WERI-Rb-1 (cell line): ENCODE measurements at regions not wholly inside any gene's neighbourhood (a gene's known extent, or its start where the extent isn't known, plus 50 kb on each side); places are given as distances from the start of the nearest gene placed in this dataset.
"Not testable (repeated sequence)": the region's sequence is repeated elsewhere in the genome, so short reads cannot be mapped to it uniquely, and the experiment has no call there.

Experiments used
- DNase-seq: peaks from one replicate; pipeline ENCODE4 v3.0.0-alpha.2; 2020
- H3K27ac ChIP-seq: fragments of 250-450 bp; sonication (Bioruptor Pico); 2 replicates; pipeline ENCODE4 v1.5.1; 2020; ENCODE audit warnings: mild to moderate bottlenecking, moderate library complexity
- H3K27me3 ChIP-seq: fragments of 250-450 bp; sonication (Bioruptor Pico); 2 replicates; pipeline ENCODE4 v1.5.1; 2021; ENCODE audit warnings: mild to moderate bottlenecking, low read depth, moderate library complexity; ENCODE audit not compliant: insufficient read depth, severe bottlenecking
- H3K36me3 ChIP-seq: fragments of 250-450 bp; sonication (Bioruptor Pico); 2 replicates; pipeline ENCODE4 v1.5.1; 2020; ENCODE audit warnings: mild to moderate bottlenecking, moderate library complexity
- H3K4me3 ChIP-seq: 2 replicates; pipeline ENCODE4 v1.5.1; 2011; ENCODE audit warnings: low read depth, mild to moderate bottlenecking, control low read depth, low read length
- H3K9me3 ChIP-seq: fragments of 250-450 bp; sonication (Bioruptor Pico); 2 replicates; pipeline ENCODE4 v1.5.1; 2021; ENCODE audit warnings: mild to moderate bottlenecking, moderate library complexity; ENCODE audit not compliant: severe bottlenecking
- TF ChIP-seq, protein P1 (sequence below): IDR thresholded peaks from 2 replicates; pipeline ENCODE4 v1.5.1; 2011; ENCODE audit warnings: low read depth, mild to moderate bottlenecking, control low read depth, inconsistent platforms, low read length

DNA sequence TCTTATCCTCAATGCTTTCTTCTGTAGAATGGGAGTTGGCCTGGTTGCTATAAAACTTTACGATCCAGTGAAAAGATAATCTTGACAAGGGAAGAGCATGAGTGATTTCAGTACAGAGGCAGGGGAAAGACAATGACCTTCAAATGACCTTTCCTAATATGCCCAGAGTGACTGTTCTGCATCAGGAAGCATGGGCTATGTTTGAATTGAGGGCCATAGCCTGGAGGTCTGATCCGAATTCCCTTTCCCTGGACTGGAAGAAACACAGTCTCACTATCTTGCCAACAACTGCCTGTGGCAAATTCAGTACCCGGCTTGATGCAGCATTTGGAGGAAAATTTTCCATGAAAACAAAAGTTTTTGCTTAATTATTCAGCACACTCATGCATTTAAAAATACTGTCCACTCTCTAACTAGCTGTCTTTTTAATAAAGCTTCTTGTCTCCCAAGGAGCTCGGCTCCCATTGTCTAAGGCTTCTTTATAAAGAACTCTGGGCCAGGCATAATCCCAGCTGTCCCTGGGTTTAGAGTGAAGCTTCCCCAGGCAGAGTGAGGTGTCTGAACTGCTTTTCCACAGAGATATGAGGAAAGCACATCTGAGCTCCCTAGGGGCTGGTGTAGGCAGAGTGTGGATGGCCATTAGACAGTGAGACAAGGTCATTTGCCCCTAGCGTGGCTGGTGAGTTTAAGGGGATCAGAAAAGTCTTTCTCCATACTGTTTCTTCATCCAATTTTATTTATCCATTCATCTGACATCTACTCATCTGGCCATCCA, 132.7 kb upstream of the CADM1 start:
- Histone ChIP-seq H3K27me3 (peaks cover 25% of the 10 kb centered on the region), H3K9me3 (no peaks in the 10 kb centered on the region), H3K4me3 (no peak overlapping the region), H3K27ac (no peak overlapping the region), H3K36me3 (no peaks in the 10 kb centered on the region)
- TF ChIP-seq, protein P1, sequence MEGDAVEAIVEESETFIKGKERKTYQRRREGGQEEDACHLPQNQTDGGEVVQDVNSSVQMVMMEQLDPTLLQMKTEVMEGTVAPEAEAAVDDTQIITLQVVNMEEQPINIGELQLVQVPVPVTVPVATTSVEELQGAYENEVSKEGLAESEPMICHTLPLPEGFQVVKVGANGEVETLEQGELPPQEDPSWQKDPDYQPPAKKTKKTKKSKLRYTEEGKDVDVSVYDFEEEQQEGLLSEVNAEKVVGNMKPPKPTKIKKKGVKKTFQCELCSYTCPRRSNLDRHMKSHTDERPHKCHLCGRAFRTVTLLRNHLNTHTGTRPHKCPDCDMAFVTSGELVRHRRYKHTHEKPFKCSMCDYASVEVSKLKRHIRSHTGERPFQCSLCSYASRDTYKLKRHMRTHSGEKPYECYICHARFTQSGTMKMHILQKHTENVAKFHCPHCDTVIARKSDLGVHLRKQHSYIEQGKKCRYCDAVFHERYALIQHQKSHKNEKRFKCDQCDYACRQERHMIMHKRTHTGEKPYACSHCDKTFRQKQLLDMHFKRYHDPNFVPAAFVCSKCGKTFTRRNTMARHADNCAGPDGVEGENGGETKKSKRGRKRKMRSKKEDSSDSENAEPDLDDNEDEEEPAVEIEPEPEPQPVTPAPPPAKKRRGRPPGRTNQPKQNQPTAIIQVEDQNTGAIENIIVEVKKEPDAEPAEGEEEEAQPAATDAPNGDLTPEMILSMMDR, result no peak
- peak; percentile 39 for DNase-seq

GRCh38 chr11:115633977-115634376, 129.8 kb upstream of the CADM1 start:
- not testable (repeated sequence) for DNase-seq, H3K9me3 ChIP-seq, H3K27me3 ChIP-seq, H3K27ac ChIP-seq, H3K36me3 ChIP-seq, H3K4me3 ChIP-seq

DNA sequence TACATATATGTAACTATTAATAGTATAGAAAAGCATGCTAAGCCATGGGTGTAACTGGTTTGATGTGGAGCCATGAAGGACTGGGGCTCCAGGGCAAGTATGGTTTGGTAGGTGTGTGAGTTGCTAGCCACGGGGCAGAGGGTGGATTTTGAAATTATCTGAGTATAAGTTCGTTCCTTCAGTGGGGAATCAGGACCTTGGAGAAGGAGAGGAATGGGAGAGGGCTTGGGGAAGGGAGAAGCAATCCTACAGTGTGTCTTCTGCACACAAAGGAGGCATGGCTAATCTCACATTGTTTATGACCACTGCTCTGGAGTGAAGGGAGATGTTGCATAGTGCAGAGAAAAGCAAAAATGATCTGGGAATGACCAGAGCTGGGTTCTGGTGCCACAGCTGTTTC, 127.8 kb upstream of the CADM1 start:
- no peak for DNase-seq
- Histone ChIP-seq H3K27ac (no peak overlapping the region), H3K9me3 (no peaks in the 10 kb centered on the region), H3K27me3 (no peaks in the 10 kb centered on the region), H3K36me3 (no peaks in the 10 kb centered on the region), H3K4me3 (no peak overlapping the region)
- TF ChIP-seq, protein P1, result no peak

- H3K9me3 ChIP-seq, result no peaks in the 10 kb centered on the region
- H3K4me3 ChIP-seq, result no peak overlapping the region
- TF ChIP-seq, protein P1, result no peak
- no peaks in the 10 kb centered on the region for H3K27me3 ChIP-seq
- DNase-seq, result no peak
- no peak overlapping the region for H3K27ac ChIP-seq
- no peaks in the 10 kb centered on the region for H3K36me3 ChIP-seq
Measured at GRCh38 chr11:115631609-115632008, 127.4 kb upstream of the CADM1 start.

GRCh38 chr11:115630214-115630613, 126.0 kb upstream of the CADM1 start:
- H3K27ac ChIP-seq, result no peak overlapping the region
- TF ChIP-seq, protein P1, result no peak
- no peaks in the 10 kb centered on the region for H3K9me3 ChIP-seq
- DNase-seq, result no peak
- no peaks in the 10 kb centered on the region for H3K36me3 ChIP-seq
- no peaks in the 10 kb centered on the region for H3K27me3 ChIP-seq
- no peak overlapping the region for H3K4me3 ChIP-seq

DNA sequence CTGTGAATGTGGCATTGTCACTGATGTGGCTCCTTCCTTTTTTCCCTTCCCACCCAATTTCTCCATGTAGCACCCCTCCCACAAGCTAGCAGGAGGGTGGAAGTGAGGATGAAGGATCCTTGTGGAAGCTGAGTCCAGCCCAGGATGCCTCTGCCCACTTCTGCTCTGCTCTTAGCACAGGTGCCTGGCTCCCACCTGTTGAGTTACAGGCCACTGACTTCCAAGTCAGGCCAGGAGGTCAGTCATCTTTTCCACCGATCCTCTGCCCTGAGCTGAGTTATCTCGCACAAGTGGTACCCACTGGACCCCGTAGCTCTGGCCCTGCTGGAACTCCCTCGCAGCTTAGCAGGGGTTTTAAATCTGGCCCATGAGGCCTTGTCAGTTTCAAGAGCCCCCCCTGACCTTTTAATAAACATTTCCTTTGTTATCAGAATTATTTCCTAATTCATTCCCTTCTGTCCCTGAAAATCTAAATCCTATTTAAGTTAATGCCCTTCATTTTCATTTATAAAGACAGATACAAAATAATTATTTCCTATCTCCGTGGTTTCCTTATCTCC, 125.3 kb upstream of the CADM1 start:
- TF ChIP-seq, protein P1, result no peak
- no peak for DNase-seq
- H3K9me3 ChIP-seq, result no peaks in the 10 kb centered on the region
- no peak overlapping the region for H3K4me3 ChIP-seq
- no peak overlapping the region for H3K27ac ChIP-seq
- no peaks in the 10 kb centered on the region for H3K27me3 ChIP-seq
- no peaks in the 10 kb centered on the region for H3K36me3 ChIP-seq
